Neuronal stem cell (in vitro differentiated cells): ENCODE measurements at regions not wholly inside any gene's neighbourhood (a gene's known extent, or its start where the extent isn't known, plus 50 kb on each side); places are given as distances from the start of the nearest gene placed in this dataset.
A peak's percentile ranks its signal among the peaks of the same experiment; 100 is the strongest.

Experiments used
- DNase-seq: peaks from one replicate; pipeline ENCODE4 v3.0.0-alpha.2; 2013; ENCODE audit warnings: low spot score
- H2AFZ ChIP-seq: one replicate; pipeline ENCODE4 v1.6.1; 2013; ENCODE audit warnings: mild to moderate bottlenecking, low read length, inconsistent platforms
- H2AK5ac ChIP-seq: 2 replicates; pipeline ENCODE4 v1.6.1; 2013; ENCODE audit warnings: low read depth, mild to moderate bottlenecking, inconsistent platforms, low read length, moderate library complexity, mixed read lengths
- H2BK120ac ChIP-seq: 2 replicates; pipeline ENCODE4 v1.6.1; 2013; ENCODE audit warnings: low read depth, mild to moderate bottlenecking, inconsistent platforms, low read length, moderate library complexity, mixed read lengths
- H2BK12ac ChIP-seq: one replicate; pipeline ENCODE4 v1.6.1; 2013; ENCODE audit warnings: low read length, inconsistent platforms
- H2BK15ac ChIP-seq: 2 replicates; pipeline ENCODE4 v1.6.1; 2013; ENCODE audit warnings: mild to moderate bottlenecking, low read length, inconsistent platforms, mixed read lengths
- H2BK5ac ChIP-seq: one replicate; pipeline ENCODE4 v1.6.1; 2013; ENCODE audit warnings: inconsistent platforms, mild to moderate bottlenecking, low read length, moderate library complexity
- H3K14ac ChIP-seq: one replicate; pipeline ENCODE4 v1.6.1; 2013; ENCODE audit warnings: low read length, inconsistent platforms
- H3K18ac ChIP-seq: 2 replicates; pipeline ENCODE4 v1.6.1; 2013; ENCODE audit warnings: low read length, inconsistent platforms
- H3K23ac ChIP-seq: 2 replicates; pipeline ENCODE4 v1.6.1; 2013; ENCODE audit warnings: low read depth, mild to moderate bottlenecking, mixed read lengths, low read length, inconsistent platforms; ENCODE audit not compliant: poor library complexity
- H3K27ac ChIP-seq: replicated peaks from 3 replicates; pipeline ENCODE4 v1.5.1; 2013; ENCODE audit warnings: low read length, inconsistent platforms
- H3K27me3 ChIP-seq, 3 experiments: 2 replicates each; pipeline ENCODE4 v1.6.1; 2013; ENCODE audit warnings: low read length in 3 of 3, mild to moderate bottlenecking in 2 of 3, inconsistent platforms in 1 of 3, low read depth in 1 of 3, mixed read lengths in 1 of 3, moderate library complexity in 1 of 3; ENCODE audit not compliant: control insufficient read depth in 3 of 3, insufficient read depth in 3 of 3
- H3K36me3 ChIP-seq, 2 donors: replicated peaks in 1 of 2; 2 replicates each; pipeline ENCODE4 v1.6.1; 2013; ENCODE audit warnings: low read length in 2 of 2; ENCODE audit not compliant: control insufficient read depth in 2 of 2, insufficient read depth in 2 of 2
- H3K4ac ChIP-seq: 2 replicates; pipeline ENCODE4 v1.6.1; 2013; ENCODE audit warnings: inconsistent platforms, mild to moderate bottlenecking, low read length, moderate library complexity
- H3K4me1 ChIP-seq, 2 donors: 1 replicate in 1 of 2; 2 replicates in 1 of 2; pipeline ENCODE4 v1.6.1; 2013; ENCODE audit warnings: low read length in 2 of 2, low read depth in 1 of 2; ENCODE audit not compliant: control insufficient read depth in 2 of 2, insufficient read depth in 1 of 2
- H3K4me2 ChIP-seq: one replicate; pipeline ENCODE4 v1.6.1; 2013; ENCODE audit warnings: mild to moderate bottlenecking, low read length, inconsistent platforms; ENCODE audit not compliant: insufficient read depth, poor library complexity, severe bottlenecking
- H3K4me3 ChIP-seq, 2 donors: 2 replicates each; pipeline ENCODE4 v1.5.1; 2013; ENCODE audit warnings: low read length in 2 of 2, mild to moderate bottlenecking in 2 of 2, inconsistent platforms in 1 of 2, moderate library complexity in 1 of 2
- H3K79me1 ChIP-seq: one replicate; pipeline ENCODE4 v1.6.1; 2013; ENCODE audit warnings: low read depth, mild to moderate bottlenecking, inconsistent platforms, low read length, moderate library complexity
- H3K9ac ChIP-seq: one replicate; pipeline ENCODE4 v1.6.1; 2013; ENCODE audit warnings: mild to moderate bottlenecking, low read depth, low read length, inconsistent platforms; ENCODE audit not compliant: poor library complexity
- H3K9me3 ChIP-seq, 2 donors: replicated peaks in 1 of 2; 2 replicates each; pipeline versions ENCODE3 to v1.6.1; 2013; ENCODE audit warnings: low read length in 2 of 2, mild to moderate bottlenecking in 2 of 2, inconsistent platforms in 1 of 2, low read depth in 1 of 2, mixed read lengths in 1 of 2, moderate library complexity in 1 of 2; ENCODE audit not compliant: control insufficient read depth in 2 of 2, insufficient read depth in 1 of 2
- H4K8ac ChIP-seq: one replicate; pipeline ENCODE4 v1.6.1; 2013; ENCODE audit warnings: low read depth, mild to moderate bottlenecking, inconsistent platforms, low read length, moderate library complexity
- H4K91ac ChIP-seq: one replicate; pipeline ENCODE4 v1.6.1; 2013; ENCODE audit warnings: low read length, low read depth, mild to moderate bottlenecking, inconsistent platforms; ENCODE audit not compliant: poor library complexity
- WGBS, 2 donors: extraction: QIAGEN DNeasy Blood & Tissue Kit; methylation state at CpG; one replicate each; pipeline ENCODE4 v1.1.7; 2013; ENCODE audit warnings: missing lambda C conversion rate in 2 of 2, mixed read lengths in 1 of 2; ENCODE audit not compliant: insufficient read length in 2 of 2, insufficient replicate concordance in 1 of 2; ENCODE audit errors: extremely low coverage in 2 of 2; 5-methylcytosine and 5-hydroxymethylcytosine counted together

DNA sequence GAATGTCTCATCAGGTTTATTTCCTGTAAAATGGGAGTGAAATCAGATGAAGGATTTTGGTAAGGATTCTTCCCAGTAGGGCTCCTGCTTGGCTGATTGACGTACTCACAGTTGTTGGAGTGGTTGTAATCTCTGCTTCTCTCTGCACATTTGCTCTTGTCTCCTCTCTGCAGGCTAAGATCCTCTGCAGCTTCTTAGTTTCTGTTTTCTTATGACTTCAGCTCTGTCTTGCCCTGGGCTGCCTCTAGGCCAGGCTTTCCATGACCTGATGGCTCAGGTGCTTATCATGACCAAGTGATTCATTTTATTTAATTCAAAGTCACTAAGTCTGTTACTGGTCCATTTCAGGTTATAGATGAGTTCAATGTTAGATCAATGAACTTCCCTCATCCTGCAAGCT, 394.5 kb upstream of the DDHD1 start:
- no peak overlapping the region for H4K8ac ChIP-seq
- no peaks in the 10 kb centered on the region for H3K9me3 ChIP-seq
- H2BK12ac ChIP-seq = no peak overlapping the region
- H2AFZ ChIP-seq = no peak overlapping the region
- H4K91ac ChIP-seq = no peak overlapping the region
- no peak overlapping the region for H3K14ac ChIP-seq
- H3K4me1 ChIP-seq = no peaks in the 10 kb centered on the region
- no peak overlapping the region for H2BK120ac ChIP-seq
- no peak overlapping the region for H2AK5ac ChIP-seq
- H3K36me3 ChIP-seq = no peaks in the 10 kb centered on the region
- H3K4me3 ChIP-seq = no peak overlapping the region
- no peak overlapping the region for H3K4ac ChIP-seq
- H3K27ac ChIP-seq = no peak overlapping the region
- no peak overlapping the region for H2BK5ac ChIP-seq
- DNase-seq = no peak
- H3K27me3 ChIP-seq = no peaks in the 10 kb centered on the region
- H3K9ac ChIP-seq = no peak overlapping the region
- no peak overlapping the region for H3K4me2 ChIP-seq
- no CpG with 5 or more reads among the region's 1 CpG for WGBS, 2 donors
- H3K79me1 ChIP-seq = no peaks in the 10 kb centered on the region
- H3K23ac ChIP-seq = no peak overlapping the region
- no peak overlapping the region for H2BK15ac ChIP-seq
- H3K18ac ChIP-seq = no peak overlapping the region

DNA sequence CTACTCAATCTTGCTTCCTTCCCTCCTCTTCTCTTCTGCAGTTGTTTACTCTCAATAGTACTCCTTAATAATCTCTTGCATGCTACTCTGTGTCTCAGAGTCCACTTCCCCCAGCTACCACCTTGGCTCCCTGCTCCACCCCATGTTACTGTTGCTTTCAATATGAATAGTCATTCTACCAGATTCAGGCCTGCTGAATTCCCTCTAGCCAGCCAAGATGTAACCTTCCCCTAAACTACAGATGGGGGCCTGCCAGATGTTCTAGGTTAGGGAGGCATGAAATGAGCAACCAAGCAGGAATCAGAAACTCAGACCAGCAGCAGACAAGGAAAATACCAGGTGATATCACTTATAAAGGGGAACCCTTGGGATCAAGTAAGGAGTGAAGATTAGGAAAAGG, 392.1 kb upstream of the DDHD1 start:
- H2AFZ ChIP-seq = no peak overlapping the region
- no peak overlapping the region for H3K18ac ChIP-seq
- H3K9me3 ChIP-seq = no peaks in the 10 kb centered on the region
- no peak overlapping the region for H3K23ac ChIP-seq
- no peaks in the 10 kb centered on the region for H3K4me1 ChIP-seq
- H3K79me1 ChIP-seq = no peaks in the 10 kb centered on the region
- no peak overlapping the region for H3K27ac ChIP-seq
- no peak overlapping the region for H3K14ac ChIP-seq
- H2BK15ac ChIP-seq = no peak overlapping the region
- H2AK5ac ChIP-seq = no peak overlapping the region
- H3K27me3 ChIP-seq = no peaks in the 10 kb centered on the region
- no peak overlapping the region for H2BK120ac ChIP-seq
- no peak overlapping the region for H2BK12ac ChIP-seq
- H3K4ac ChIP-seq = no peak overlapping the region
- H3K4me2 ChIP-seq = no peak overlapping the region
- no peak overlapping the region for H2BK5ac ChIP-seq
- no peak for DNase-seq
- H3K36me3 ChIP-seq = no peaks in the 10 kb centered on the region
- H4K91ac ChIP-seq = no peak overlapping the region
- H3K9ac ChIP-seq = no peak overlapping the region
- H3K4me3 ChIP-seq = no peak overlapping the region
- no peak overlapping the region for H4K8ac ChIP-seq

DNA sequence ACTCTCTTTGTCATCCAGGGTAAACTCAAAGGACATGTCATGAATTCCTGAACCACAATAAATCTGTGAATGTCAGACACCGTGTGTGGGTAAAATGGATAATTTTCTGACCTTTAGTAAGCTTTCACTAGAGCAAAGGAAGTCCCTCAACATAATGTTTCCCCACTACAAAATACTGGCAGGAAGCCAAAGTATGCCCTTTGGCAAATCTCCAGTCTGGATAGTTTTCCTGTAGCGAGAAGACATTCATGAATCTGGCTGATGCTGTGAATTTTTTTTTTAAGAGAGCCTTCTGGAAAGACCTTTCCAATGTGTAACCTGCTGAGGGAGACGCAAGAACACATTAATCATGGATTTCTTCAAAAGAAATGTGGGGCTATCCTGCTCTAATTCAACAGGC, 389.6 kb upstream of the DDHD1 start:
- H2BK120ac ChIP-seq = no peak overlapping the region
- H3K4me1 ChIP-seq = no peaks in the 10 kb centered on the region
- DNase-seq = no peak
- H3K9ac ChIP-seq = no peak overlapping the region
- peak overlapping the region; percentile 33 for H2AFZ ChIP-seq
- H3K23ac ChIP-seq = no peak overlapping the region
- H3K79me1 ChIP-seq = no peaks in the 10 kb centered on the region
- no peak overlapping the region for H3K4me2 ChIP-seq
- H2BK12ac ChIP-seq = no peak overlapping the region
- H4K8ac ChIP-seq = no peak overlapping the region
- H3K18ac ChIP-seq = no peak overlapping the region
- no peaks in the 10 kb centered on the region for H3K27me3 ChIP-seq
- WGBS, 2 donors = no CpG with 5 or more reads among the region's 3 CpGs
- H4K91ac ChIP-seq = no peak overlapping the region
- H3K27ac ChIP-seq = no peak overlapping the region
- H3K9me3 ChIP-seq = no peaks in the 10 kb centered on the region
- H2BK15ac ChIP-seq = no peak overlapping the region
- no peaks in the 10 kb centered on the region for H3K36me3 ChIP-seq
- H2BK5ac ChIP-seq = no peak overlapping the region
- no peak overlapping the region for H3K4me3 ChIP-seq
- H2AK5ac ChIP-seq = no peak overlapping the region
- no peak overlapping the region for H3K4ac ChIP-seq
- H3K14ac ChIP-seq = no peak overlapping the region

DNA sequence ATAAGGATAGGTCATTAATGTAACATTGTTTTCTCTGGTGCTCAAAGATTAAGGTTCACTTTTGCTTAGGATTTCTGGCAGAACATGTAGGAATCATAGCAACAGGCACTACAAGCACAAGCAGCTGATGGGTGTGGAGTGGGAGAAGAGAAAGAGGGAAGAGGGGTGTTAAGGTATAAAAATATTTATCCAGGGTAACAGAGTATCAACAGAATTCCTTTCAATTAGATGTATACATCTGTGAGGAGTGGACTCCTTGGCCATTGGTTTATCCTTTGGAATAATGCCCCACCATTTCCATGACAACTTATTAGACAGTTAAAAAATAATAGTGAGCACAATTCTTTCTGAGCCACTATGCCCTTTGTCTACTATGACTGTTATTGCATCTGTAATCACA, 388.3 kb upstream of the DDHD1 start:
- DNase-seq = no peak
- Histone ChIP-seq H3K14ac (no peak overlapping the region), H3K4me1 (peaks cover 0 to 2% of the 10 kb centered on the region in 2 donors), H4K8ac (no peak overlapping the region), H3K36me3 (no peaks in the 10 kb centered on the region), H3K27ac (no peak overlapping the region), H4K91ac (no peak overlapping the region), H3K9me3 (no peaks in the 10 kb centered on the region), H2BK5ac (no peak overlapping the region), H3K9ac (no peak overlapping the region), H3K18ac (no peak overlapping the region), H3K23ac (no peak overlapping the region), H3K27me3 (no peaks in the 10 kb centered on the region), H2BK12ac (no peak overlapping the region), H2AFZ (no peak overlapping the region), H3K4me3 (no peak overlapping the region), H3K4me2 (no peak overlapping the region), H3K4ac (no peak overlapping the region), H2BK120ac (no peak overlapping the region), H3K79me1 (no peaks in the 10 kb centered on the region), H2AK5ac (no peak overlapping the region), H2BK15ac (no peak overlapping the region)
